ENCODE measurements at regions not wholly inside any gene's neighbourhood (a gene's known extent, or its start where the extent isn't known, plus 50 kb on each side); places are given as distances from the start of the nearest gene placed in this dataset.

- no peak for TF ChIP-seq CTCF (IDR thresholded peaks at IDR 0.05)
- ATAC-seq (ENCODE audit: low FRiP score) (no peak), DNase-seq (ENCODE audit: low spot score) (no peak)
Observed at GRCh38 chr12:45619736-45620135, 109.8 kb upstream of the ARID2 start.

GRCh38 chr12:45621703-45622102 is 107.8 kb upstream of the ARID2 start:
- no peak for DNase-seq (ENCODE audit: low spot score)
- ATAC-seq (ENCODE audit: low FRiP score): no peak
- TF ChIP-seq CTCF (IDR thresholded peaks at IDR 0.05): no peak

- no peak for DNase-seq (ENCODE audit: low spot score)
- TF ChIP-seq CTCF (IDR thresholded peaks at IDR 0.05): no peak
- no peak for ATAC-seq (ENCODE audit: low FRiP score)
Observed at GRCh38 chr12:45622210-45622937, 107.1 kb upstream of the ARID2 start.

- TF ChIP-seq CTCF (IDR thresholded peaks at IDR 0.05): no peak
- no peak for DNase-seq (ENCODE audit: low spot score)
Observed at GRCh38 chr12:45623221-45623620, 106.3 kb upstream of the ARID2 start.

GRCh38 chr12:45623940-45624339 is 105.6 kb upstream of the ARID2 start:
- TF ChIP-seq CTCF (IDR thresholded peaks at IDR 0.05): no peak
- no peak for DNase-seq (ENCODE audit: low spot score)
- no peak for ATAC-seq (ENCODE audit: low FRiP score)

More at GRCh38 chr12:45623221-45623620, 106.3 kb upstream of the ARID2 start:
- ATAC-seq (ENCODE audit: low FRiP score): no peak

- no peak for ATAC-seq (ENCODE audit: low FRiP score)
- TF ChIP-seq CTCF (IDR thresholded peaks at IDR 0.05): no peak
- DNase-seq (ENCODE audit: low spot score): no peak
Observed at GRCh38 chr12:45626965-45627364, 102.5 kb upstream of the ARID2 start.

GRCh38 chr12:45627407-45628069 is 102.0 kb upstream of the ARID2 start:
- no peak for TF ChIP-seq CTCF (IDR thresholded peaks at IDR 0.05)
- DNase-seq (ENCODE audit: low spot score) (no peak), ATAC-seq (ENCODE audit: low FRiP score) (no peak)

All from omental fat pad (tissue), 3 donors.